Transverse colon (tissue), 4 donors: ENCODE measurements at regions not wholly inside any gene's neighbourhood (a gene's known extent, or its start where the extent isn't known, plus 50 kb on each side); places are given as distances from the start of the nearest gene placed in this dataset.

ENCODE experiments used
- EP300 ChIP-seq: sonication (generic); formaldehyde crosslinking; IDR thresholded peaks from one replicate; pipeline ENCODE4 v1.6.1; 2017; ENCODE audit warnings: antibody characterized with exemption, low read depth
- POLR2A ChIP-seq: fragments of 450-650 bp; IDR thresholded peaks from one replicate; pipeline ENCODE4 v1.6.1; 2016; ENCODE audit warnings: antibody characterized with exemption, mild to moderate bottlenecking, moderate library complexity
- POLR2AphosphoS5 ChIP-seq, 3 donors: sonication (generic); formaldehyde crosslinking; IDR thresholded peaks; one replicate each; pipeline ENCODE4 v1.6.1; 2016; ENCODE audit warnings: antibody characterized with exemption in 3 of 3
- TF ChIP-seq, protein P1 (sequence below), 5 experiments: fragments of 200-600 bp in 3 of 5; fragments of 450-650 bp in 2 of 5; sonication (generic) in 3 of 5; IDR thresholded peaks; 1 replicate in 2 of 5; 2 replicates in 3 of 5; pipeline ENCODE4 v1.5.1; 2016 to 2017; ENCODE audit warnings: antibody characterized with exemption in 5 of 5, inconsistent platforms in 3 of 5, mild to moderate bottlenecking in 2 of 5, moderate library complexity in 1 of 5

GRCh38 chr15:62824111-62825015 lies 218.2 kb upstream of the TPM1 start:
- TF ChIP-seq, protein P1, sequence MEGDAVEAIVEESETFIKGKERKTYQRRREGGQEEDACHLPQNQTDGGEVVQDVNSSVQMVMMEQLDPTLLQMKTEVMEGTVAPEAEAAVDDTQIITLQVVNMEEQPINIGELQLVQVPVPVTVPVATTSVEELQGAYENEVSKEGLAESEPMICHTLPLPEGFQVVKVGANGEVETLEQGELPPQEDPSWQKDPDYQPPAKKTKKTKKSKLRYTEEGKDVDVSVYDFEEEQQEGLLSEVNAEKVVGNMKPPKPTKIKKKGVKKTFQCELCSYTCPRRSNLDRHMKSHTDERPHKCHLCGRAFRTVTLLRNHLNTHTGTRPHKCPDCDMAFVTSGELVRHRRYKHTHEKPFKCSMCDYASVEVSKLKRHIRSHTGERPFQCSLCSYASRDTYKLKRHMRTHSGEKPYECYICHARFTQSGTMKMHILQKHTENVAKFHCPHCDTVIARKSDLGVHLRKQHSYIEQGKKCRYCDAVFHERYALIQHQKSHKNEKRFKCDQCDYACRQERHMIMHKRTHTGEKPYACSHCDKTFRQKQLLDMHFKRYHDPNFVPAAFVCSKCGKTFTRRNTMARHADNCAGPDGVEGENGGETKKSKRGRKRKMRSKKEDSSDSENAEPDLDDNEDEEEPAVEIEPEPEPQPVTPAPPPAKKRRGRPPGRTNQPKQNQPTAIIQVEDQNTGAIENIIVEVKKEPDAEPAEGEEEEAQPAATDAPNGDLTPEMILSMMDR (IDR thresholded peaks at IDR 0.05): no peak
- no peak for TF ChIP-seq EP300
- no peak for TF ChIP-seq POLR2A
- TF ChIP-seq POLR2AphosphoS5 (IDR thresholded peaks at IDR 0.05): no peak
